Astrocyte of the cerebellum (primary cell): ENCODE measurements at regions not wholly inside any gene's neighbourhood (a gene's known extent, or its start where the extent isn't known, plus 50 kb on each side); places are given as distances from the start of the nearest gene placed in this dataset.
A peak's percentile ranks its signal among the peaks of the same experiment; 100 is the strongest.
"Not testable (repeated sequence)": the region's sequence is repeated elsewhere in the genome, so short reads cannot be mapped to it uniquely, and the experiment has no call there.

Experiments
- DNase-seq: peaks from one replicate; pipeline ENCODE4 v3.0.0-alpha.2; 2011; ENCODE audit warnings: low read depth
- H3K4me3 ChIP-seq: 2 replicates; pipeline ENCODE4 v1.5.1; 2011; ENCODE audit warnings: mild to moderate bottlenecking, low read depth, low read length, moderate library complexity
- in situ Hi-C: cut with HindIII; loops from 2 replicates; pipeline ENCODE4 v1.10.0; 2017; ENCODE audit warnings: low sequenced_read_pairs
- TF ChIP-seq, protein P1 (sequence below): IDR thresholded peaks from 2 replicates; pipeline ENCODE4 v1.5.1; 2012; ENCODE audit warnings: low read length, low read depth, moderate library complexity, mild to moderate bottlenecking; ENCODE audit errors: missing control alignments

DNA sequence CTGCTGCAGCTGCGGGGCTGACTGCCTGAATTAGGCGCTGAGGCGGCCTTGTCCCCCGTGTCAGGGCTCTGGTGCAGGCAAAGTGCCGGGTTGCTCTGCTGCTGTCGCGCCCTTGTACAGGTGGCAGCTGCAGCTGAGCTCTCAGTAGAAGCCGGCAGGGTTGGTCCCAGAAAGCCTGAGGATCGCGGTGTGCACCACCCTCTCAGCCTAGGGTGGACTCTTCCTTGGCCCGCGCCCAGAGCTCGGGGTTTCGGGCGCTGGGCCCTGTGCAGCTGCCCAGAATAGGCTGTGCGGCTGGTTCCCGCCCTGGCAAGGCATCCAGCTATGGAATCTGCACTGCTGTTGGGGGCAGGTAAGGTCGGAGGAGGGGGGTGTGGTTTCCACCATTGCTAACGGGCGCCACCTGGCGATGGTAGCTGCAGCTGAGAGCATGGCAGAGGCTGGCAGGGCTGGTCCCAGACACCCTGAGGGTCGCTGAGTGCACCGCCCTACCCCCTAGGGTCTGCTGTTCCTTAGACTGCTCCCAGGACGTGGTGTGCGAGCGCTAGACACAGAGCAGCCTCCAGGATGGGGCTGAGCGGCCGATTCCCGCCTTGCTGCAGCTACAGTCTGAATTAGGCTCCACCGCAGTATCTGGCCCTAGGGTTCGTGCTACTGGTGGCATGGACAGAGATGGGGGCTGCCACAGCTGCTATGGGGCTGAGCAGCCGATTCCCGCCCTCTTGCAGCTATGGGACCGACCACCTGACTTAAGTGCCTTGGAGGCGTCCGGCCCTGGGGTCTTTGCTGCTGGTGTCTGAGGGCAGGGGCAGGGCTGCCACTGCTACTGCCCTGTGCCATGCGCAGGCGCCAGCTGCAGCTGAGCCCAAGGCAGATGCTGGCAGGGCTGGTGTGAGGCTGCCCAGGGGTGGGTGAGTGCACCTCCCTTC lies 145.0 kb downstream of the CCDC74A start:
- in situ Hi-C loops, DNase-seq: not testable (repeated sequence)
- H3K4me3 ChIP-seq = peak overlapping the region; percentile 35
- TF ChIP-seq, protein P1, sequence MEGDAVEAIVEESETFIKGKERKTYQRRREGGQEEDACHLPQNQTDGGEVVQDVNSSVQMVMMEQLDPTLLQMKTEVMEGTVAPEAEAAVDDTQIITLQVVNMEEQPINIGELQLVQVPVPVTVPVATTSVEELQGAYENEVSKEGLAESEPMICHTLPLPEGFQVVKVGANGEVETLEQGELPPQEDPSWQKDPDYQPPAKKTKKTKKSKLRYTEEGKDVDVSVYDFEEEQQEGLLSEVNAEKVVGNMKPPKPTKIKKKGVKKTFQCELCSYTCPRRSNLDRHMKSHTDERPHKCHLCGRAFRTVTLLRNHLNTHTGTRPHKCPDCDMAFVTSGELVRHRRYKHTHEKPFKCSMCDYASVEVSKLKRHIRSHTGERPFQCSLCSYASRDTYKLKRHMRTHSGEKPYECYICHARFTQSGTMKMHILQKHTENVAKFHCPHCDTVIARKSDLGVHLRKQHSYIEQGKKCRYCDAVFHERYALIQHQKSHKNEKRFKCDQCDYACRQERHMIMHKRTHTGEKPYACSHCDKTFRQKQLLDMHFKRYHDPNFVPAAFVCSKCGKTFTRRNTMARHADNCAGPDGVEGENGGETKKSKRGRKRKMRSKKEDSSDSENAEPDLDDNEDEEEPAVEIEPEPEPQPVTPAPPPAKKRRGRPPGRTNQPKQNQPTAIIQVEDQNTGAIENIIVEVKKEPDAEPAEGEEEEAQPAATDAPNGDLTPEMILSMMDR = peak; percentile 61

DNA sequence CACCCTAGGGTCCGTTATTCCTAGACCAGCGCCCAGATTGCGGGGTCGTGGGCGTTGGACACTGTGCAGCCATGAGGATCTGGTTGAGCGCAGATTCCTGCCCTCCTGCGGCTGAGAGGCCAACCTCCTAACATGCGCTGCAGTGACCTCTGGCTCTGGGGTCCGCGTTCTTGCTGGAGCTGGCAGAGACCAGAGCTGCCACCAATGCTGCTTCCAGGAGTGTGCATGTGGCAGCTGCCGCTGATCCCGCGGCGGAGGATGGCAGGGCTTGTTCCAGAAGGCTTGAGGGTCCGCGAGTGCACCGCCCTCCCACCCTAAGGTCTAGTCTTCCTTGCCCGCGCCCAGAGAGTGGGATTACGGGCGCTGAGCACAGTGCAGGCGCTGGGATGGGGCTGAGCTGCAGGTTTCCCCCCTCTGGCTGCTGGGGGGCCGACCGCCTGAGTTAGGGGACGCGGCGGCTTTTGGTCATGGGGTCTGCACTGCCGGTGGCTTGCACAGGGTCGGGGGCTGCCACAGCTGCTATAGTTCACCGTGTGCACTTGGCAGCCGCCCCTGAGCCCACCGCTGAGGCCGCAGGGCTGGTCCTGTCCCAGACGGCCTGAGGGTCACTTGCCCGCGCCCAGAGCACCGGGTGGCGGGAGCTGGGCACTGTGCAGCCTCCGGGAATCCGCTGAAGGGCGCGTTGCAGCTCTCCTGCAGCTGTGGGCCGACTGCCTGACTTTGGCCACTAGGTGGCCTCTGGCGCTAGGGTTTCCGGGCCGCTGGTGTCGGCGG lies 145.9 kb downstream of the CCDC74A start:
- no peak for DNase-seq
- peak overlapping the region; percentile 35 for H3K4me3 ChIP-seq
- TF ChIP-seq, protein P1 = peak; percentile 82
- in situ Hi-C loops = no loop called here

DNA sequence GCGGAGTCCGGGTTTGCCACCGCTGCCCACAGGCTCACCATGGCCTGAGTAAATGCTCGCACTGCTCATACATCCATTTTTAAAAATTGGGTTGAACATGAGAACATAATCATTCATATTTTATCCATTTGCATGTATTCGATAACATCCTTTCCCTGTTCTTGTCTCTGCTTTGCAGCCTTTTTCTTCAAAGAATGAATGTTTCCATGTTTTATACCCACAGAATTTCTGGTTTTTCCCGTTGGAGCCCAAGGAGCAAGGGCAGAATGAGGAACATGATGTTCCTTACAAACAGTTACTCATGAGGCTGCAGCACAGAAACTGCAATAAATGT lies 146.5 kb downstream of the CCDC74A start:
- DNase-seq = no peak
- TF ChIP-seq, protein P1 = no peak
- in situ Hi-C loops = no loop called here
- no peak overlapping the region for H3K4me3 ChIP-seq

DNA sequence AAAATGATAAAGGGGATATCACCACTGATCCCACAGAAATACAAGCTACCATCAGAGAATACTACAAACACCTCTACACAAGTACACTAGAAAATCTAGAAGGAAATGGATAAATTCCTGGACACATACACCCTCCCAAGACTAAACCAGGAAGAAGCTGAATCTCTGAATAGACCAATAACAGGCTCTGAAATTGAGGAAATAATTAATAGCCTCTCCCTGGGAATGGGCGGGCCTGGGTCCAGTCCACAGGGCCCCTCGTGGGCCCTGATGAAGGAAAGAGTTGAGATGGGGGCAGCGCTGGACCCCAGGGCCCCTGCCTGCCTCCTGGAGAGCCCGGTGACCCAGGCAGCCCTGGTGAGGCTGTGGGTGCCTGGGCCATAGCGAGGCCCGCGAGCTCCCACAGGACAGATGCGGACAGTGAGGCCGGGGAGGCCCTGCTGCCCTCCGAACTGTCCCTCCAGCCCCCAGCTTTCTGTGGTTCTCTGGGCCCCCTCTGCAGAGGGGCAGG lies 154.0 kb downstream of the CCDC74A start:
- not testable (repeated sequence) for DNase-seq

DNA sequence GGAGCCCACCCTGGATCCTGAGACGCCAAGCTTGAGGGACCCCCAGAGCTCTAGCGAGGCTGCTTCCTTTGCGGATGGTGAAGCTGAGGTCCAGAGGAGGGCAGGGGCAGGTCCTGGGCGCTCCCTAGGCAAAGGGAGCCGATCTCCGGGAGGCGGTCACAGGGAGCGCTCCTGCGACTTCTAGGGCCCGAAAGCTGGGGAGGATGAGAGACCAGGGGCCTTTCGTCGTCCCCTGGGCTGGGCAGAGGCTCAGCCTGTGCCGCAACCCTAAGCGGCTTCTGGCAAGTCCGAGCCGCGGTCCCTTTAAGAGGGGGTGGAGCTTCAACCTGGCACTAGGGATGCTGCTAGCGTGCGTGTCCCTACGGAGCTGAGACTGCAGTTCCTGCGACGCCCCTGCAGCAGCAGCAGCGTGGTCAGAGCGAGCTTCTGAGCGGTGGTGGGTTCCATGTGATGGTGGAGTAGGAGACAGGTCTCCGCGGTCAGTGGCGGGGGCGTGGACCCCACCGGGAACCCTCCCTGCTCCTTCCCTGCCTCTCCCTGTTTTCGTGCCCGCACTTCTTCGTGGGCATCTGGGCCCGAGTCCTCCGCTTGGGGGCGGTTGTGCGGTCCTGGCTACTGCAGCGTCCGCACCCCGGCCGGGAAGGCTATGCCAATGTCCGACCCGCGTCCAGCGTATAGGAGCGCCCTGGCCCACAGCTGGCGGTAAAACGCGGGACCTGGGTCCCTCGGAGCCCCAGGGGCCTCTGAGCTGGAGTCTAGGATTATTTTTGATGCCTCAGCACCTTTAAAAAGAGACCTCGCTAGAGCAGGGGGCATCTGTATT lies 154.6 kb downstream of the CCDC74A start:
- TF ChIP-seq, protein P1 = peak; percentile 41
- H3K4me3 ChIP-seq = peak overlapping the region; percentile 79
- DNase-seq = peak; percentile 55
- in situ Hi-C loops = no loop called here

More for the DNA sequence above, 154.0 kb downstream of the CCDC74A start:
- in situ Hi-C loops = not testable (repeated sequence)
- peak overlapping the region; percentile 79 for H3K4me3 ChIP-seq

DNA sequence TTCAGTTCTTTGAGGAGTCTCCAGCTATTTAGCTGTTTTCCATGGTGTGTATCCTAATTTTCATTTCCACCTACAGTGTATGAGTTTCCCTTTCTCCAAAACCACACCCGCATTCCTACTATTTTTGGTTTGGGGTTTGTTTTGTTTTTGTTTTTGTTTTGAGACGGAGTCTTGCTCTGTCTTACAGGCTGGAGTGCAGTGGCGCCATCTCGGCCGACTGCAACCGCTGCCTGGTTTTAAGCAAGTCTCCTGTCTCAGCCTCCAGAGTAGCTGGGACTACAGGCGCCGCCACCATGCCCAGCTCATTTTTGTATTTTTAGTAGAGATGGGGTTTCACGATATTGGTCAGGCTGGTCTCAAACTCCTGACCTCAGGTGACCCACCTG lies 155.2 kb downstream of the CCDC74A start:
- in situ Hi-C loops, DNase-seq: not testable (repeated sequence)

DNA sequence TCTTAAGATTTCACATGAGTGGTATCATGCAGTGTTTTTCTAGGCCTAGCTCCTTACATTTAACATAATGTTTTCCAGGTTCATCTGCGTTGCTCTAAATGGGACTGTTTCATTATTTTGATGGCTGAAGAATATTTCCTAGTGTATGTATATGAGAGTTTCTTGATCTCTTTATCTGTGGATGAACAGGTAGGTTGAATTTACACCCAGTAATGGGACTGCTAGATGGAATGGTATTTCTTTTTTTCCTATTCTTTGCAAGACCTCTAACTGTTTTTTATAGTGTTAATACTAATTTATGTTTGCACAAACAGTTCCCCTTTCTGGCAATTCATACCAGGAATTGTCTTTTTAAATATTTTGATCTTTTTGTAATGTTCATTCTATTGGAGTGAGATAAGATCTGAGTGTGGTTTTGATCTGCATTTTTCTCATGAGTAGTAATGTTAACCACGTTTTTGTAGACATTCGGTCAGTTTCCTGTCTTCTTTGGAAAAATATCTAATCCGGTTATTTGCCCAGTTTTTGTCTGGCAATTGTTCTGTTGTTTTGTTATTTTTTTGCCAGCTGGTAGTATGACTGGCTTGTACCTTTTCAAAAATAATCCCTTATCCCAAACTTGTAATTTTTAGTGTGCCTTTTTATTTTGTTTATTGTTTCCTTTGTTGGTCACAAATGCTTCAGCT lies 157.1 kb downstream of the CCDC74A start:
- H3K4me3 ChIP-seq = peak overlapping the region; percentile 9
- peak; percentile 53 for DNase-seq
- in situ Hi-C loops = not testable (repeated sequence)

More for the DNA sequence above, 155.2 kb downstream of the CCDC74A start:
- peak overlapping the region; percentile 79 for H3K4me3 ChIP-seq

DNA sequence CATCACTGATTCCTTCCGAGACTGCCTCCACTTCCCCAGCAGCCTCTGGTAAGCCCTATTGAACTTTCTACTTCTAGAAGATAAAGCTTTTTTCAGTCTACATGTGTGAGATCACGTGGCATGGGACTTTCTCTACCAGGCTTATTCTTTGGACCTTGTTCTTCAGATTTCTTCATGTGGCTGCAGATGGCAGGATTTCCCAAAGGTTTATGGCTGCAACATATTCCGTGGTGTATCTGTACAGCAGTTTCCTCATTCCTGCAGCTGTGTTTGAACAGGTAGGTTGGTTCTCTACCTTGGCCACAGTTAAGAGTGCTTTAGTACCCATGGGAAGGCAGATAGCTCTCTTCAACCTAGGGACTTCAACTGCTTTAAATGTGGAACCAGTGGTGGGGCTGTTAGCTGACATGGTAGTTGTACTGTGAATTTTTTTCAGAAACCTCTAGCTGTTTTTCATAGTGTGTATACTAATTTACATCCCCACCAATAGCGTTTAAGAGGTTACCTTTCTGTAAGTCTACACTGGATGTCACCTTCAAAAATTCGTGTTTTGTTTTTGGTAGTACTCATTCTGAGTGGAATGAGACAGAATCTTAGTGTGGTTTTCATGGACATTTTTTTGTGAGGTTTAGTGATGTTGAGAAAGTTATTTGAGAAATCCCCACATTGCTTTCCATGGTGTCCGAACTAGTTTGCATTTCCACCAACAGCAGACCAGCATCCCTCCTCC lies 158.6 kb downstream of the CCDC74A start:
- H3K4me3 ChIP-seq, in situ Hi-C loops, DNase-seq: not testable (repeated sequence)

DNA sequence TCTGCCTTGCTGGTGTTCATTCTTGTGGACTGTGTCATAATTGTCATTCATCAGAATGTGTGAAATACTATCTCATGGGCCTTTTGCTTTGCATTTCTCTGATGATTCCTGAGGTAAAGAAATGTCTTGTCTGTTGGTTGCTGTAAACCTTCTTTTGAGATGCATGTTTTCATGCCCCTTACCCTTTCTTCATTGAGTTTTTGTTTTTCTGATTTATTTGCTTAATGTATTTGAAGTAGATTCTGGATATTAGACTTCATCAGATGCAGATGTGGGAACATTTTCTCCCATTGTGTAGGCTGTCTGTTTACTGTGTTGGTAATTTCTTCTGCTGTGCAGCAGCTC lies 159.2 kb downstream of the CCDC74A start:
- H3K4me3 ChIP-seq, in situ Hi-C loops, DNase-seq: not testable (repeated sequence)

DNA sequence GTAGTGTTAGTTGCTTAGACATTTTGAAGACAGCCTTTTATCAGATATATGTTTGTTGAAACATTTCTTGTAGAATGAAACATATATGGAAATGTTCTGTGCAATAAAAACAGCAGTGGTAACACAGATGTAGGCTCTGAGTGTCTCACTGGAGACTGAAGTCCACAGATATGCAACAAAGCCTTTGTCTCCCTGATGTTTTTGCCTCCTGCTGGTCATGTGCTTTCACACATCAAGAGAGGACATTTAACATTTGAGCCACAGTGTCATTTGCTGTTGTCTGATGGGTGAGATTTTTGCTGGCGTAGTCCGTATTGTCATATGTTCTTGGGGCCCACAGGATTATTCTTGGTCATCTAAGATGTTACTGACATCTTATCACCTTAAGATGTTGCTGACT lies 161.4 kb downstream of the CCDC74A start:
- H3K4me3 ChIP-seq, in situ Hi-C loops, DNase-seq: not testable (repeated sequence)

DNA sequence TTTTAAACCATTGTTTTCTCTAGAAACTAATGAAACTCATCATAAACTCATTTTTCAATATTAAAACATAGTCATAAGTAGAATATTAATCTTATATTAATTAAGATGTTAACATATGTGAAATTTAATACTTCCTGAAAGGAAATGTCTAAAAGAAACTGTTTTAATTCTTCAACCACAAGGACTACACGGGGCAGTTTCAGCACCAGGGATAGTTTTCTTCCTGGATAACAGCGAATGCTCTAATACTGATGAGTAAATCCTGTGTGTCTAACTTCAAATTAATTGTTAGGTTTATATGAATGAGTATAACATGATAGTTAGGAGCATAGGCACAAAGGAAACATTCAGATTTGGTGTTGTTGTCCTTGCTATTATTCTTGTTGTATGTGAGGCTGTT lies 183.6 kb downstream of the CCDC74A start:
- in situ Hi-C loops, H3K4me3 ChIP-seq, DNase-seq: not testable (repeated sequence)
